Endothelial cell (in vitro differentiated cells): ENCODE measurements at regions not wholly inside any gene's neighbourhood (a gene's known extent, or its start where the extent isn't known, plus 50 kb on each side); places are given as distances from the start of the nearest gene placed in this dataset.

Source experiments
- DNase-seq: peaks from one replicate; pipeline ENCODE4 v3.0.0; 2021; ENCODE audit warnings: low spot score
- H3K27ac Mint-ChIP-seq: one replicate; pipeline ENCODE4 v1.8.0; 2021; ENCODE audit warnings: mixed read lengths, inconsistent platforms; ENCODE audit not compliant: unreplicated experiment
- H3K27me3 Mint-ChIP-seq: one replicate; pipeline ENCODE4 v1.8.0; 2021; ENCODE audit warnings: mild to moderate bottlenecking, moderate library complexity, mixed read lengths, inconsistent platforms; ENCODE audit not compliant: unreplicated experiment
- H3K36me3 Mint-ChIP-seq: one replicate; pipeline ENCODE4 v1.8.0; 2021; ENCODE audit warnings: mild to moderate bottlenecking, low read depth, mixed read lengths, inconsistent platforms; ENCODE audit not compliant: unreplicated experiment
- H3K4me1 Mint-ChIP-seq: one replicate; pipeline ENCODE4 v1.8.0; 2021; ENCODE audit warnings: mild to moderate bottlenecking, mixed read lengths, inconsistent platforms; ENCODE audit not compliant: unreplicated experiment
- H3K4me3 Mint-ChIP-seq: one replicate; pipeline ENCODE4 v1.8.0; 2021; ENCODE audit warnings: mild to moderate bottlenecking, mixed read lengths, inconsistent platforms; ENCODE audit not compliant: unreplicated experiment
- H3K9me3 Mint-ChIP-seq: one replicate; pipeline ENCODE4 v1.8.0; 2021; ENCODE audit warnings: mixed read lengths, inconsistent platforms; ENCODE audit not compliant: unreplicated experiment
- TF ChIP-seq, protein P1 (sequence below): fragments of 200-600 bp; sonication (generic); IDR thresholded peaks from one replicate; pipeline ENCODE4 v1.5.0; 2021; ENCODE audit warnings: antibody characterized with exemption; ENCODE audit not compliant: unreplicated experiment

DNA sequence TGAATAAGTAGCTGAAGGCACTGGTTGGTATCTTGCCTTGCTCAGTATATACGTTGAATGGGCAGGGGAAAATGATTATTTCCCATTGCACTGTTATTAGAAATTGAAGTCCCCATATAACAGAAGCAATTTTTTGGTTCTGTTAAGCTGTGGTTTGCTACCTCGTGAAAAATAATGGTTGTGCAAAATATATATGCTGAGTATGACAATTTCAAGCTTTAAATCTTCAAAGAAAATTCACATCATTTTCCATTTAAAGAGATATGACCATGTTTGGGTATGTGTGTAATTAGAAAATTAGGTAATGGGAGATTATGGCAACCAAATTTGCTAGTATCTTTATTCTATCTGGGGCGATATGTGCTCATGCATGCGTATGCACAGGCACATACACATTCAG, 139.8 kb downstream of the DMAC1 start:
- Mint-ChIP-seq H3K4me3 (no peak overlapping the region), H3K27me3 (peaks cover 1% of the 10 kb centered on the region), H3K36me3 (no peaks in the 10 kb centered on the region), H3K27ac (no peak overlapping the region), H3K4me1 (peaks cover 9% of the 10 kb centered on the region), H3K9me3 (no peaks in the 10 kb centered on the region)
- TF ChIP-seq, protein P1, sequence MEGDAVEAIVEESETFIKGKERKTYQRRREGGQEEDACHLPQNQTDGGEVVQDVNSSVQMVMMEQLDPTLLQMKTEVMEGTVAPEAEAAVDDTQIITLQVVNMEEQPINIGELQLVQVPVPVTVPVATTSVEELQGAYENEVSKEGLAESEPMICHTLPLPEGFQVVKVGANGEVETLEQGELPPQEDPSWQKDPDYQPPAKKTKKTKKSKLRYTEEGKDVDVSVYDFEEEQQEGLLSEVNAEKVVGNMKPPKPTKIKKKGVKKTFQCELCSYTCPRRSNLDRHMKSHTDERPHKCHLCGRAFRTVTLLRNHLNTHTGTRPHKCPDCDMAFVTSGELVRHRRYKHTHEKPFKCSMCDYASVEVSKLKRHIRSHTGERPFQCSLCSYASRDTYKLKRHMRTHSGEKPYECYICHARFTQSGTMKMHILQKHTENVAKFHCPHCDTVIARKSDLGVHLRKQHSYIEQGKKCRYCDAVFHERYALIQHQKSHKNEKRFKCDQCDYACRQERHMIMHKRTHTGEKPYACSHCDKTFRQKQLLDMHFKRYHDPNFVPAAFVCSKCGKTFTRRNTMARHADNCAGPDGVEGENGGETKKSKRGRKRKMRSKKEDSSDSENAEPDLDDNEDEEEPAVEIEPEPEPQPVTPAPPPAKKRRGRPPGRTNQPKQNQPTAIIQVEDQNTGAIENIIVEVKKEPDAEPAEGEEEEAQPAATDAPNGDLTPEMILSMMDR, result no peak
- no peak for DNase-seq

DNA sequence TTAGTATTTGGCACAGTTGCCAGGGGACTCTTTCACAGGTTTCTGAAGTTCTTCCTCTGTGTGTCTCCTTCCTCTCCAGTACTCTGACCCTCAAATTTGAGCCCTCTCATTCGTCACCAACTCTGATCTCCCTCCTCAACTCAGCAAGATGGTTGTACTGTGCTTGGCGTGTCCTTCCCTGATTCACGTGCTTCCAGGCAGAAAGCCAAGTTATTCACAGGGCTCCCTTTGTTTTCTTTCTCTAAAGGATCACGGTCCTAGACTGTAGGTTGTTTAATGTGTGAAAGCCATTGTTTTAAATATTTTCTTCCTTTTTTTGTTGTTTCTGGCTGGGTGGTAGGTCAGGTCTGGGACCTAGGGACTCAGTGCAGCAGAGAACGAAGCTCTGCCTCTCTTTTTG, 142.9 kb downstream of the DMAC1 start:
- peaks cover 33% of the 10 kb centered on the region for H3K4me1 Mint-ChIP-seq
- H3K9me3 Mint-ChIP-seq, result no peaks in the 10 kb centered on the region
- TF ChIP-seq, protein P1, result no peak
- no peak overlapping the region for H3K27ac Mint-ChIP-seq
- H3K27me3 Mint-ChIP-seq, result peaks cover 3% of the 10 kb centered on the region
- no peak for DNase-seq
- no peak overlapping the region for H3K4me3 Mint-ChIP-seq
- H3K36me3 Mint-ChIP-seq, result no peaks in the 10 kb centered on the region

DNA sequence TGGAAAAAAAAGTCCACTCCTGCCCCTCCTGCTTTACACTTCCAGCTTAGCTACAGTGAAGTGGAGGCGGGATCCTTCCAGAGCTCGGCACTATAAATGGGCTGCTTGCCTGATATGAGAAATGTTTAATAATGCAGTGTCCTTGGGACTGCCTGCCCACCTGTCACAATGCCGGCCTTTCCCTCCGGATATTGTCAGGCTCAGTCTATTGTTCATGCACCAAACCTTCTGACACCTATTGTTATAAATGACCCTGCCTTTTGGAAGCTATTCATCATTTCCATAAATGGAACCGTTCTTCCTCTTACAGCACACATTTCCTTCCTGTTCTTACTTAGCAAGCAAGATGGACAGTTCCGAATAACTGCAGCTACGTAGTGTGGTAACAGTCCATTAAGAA, 146.3 kb downstream of the DMAC1 start:
- DNase-seq, result no peak
- Mint-ChIP-seq H3K4me3 (peak overlapping the region; percentile 45), H3K27ac (peak overlapping the region; percentile 28), H3K4me1 (peaks cover 33% of the 10 kb centered on the region), H3K36me3 (no peaks in the 10 kb centered on the region), H3K9me3 (no peaks in the 10 kb centered on the region), H3K27me3 (peaks cover 3% of the 10 kb centered on the region)
- TF ChIP-seq, protein P1, result no peak

DNA sequence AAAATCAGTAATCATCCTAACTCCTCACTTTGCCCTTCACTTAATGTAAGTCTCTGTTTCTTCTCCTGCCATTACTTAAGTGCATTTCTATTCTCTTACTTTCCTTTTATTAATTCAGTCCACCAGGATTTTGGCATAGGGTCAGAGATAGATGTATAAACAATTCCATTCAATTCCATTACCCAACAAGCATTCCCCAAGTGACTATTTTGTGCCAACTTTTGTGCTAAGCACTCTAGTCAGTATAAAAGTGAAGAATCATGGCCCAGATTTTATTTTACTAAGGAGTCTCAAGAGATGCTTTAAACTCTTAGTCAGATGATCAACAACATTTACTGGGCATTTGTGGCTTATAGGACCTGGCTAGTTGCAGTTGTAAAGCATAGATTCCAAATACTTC, 159.3 kb downstream of the DMAC1 start:
- H3K4me1 Mint-ChIP-seq, result no peaks in the 10 kb centered on the region
- TF ChIP-seq, protein P1, result no peak
- no peak for DNase-seq
- H3K9me3 Mint-ChIP-seq, result no peaks in the 10 kb centered on the region
- no peaks in the 10 kb centered on the region for H3K27me3 Mint-ChIP-seq
- H3K27ac Mint-ChIP-seq, result no peak overlapping the region
- H3K4me3 Mint-ChIP-seq, result no peak overlapping the region
- no peaks in the 10 kb centered on the region for H3K36me3 Mint-ChIP-seq

DNA sequence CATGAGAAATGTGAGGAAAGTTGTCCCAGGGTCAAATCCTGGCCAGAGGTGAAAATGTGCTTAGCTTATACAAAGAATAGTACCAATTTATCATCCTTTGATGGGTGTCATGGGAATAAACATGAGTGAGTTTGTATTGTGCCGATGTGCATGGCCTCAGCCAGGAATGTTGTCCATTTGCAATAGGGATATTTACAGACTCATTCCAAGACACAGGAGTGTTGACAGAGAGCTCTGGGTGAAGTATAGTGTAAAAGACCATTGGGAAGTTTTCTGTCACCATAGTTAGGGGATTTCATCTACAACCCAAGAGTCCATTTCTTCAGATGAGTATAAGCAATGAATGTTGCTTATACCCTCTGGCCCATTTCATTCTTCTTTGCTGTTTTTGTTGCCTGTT, 160.1 kb downstream of the DMAC1 start:
- H3K27ac Mint-ChIP-seq, result no peak overlapping the region
- no peaks in the 10 kb centered on the region for H3K4me1 Mint-ChIP-seq
- no peaks in the 10 kb centered on the region for H3K36me3 Mint-ChIP-seq
- no peaks in the 10 kb centered on the region for H3K27me3 Mint-ChIP-seq
- no peaks in the 10 kb centered on the region for H3K9me3 Mint-ChIP-seq
- DNase-seq, result no peak
- TF ChIP-seq, protein P1, result no peak
- H3K4me3 Mint-ChIP-seq, result no peak overlapping the region
